ENCODE measurements at regions not wholly inside any gene's neighbourhood (a gene's known extent, or its start where the extent isn't known, plus 50 kb on each side); places are given as distances from the start of the nearest gene placed in this dataset.

- no peaks in the 10 kb centered on the region for H3K4me1 ChIP-seq (replicated peaks in 1 of 2; ENCODE audit: control insufficient read depth in 2 of 2, insufficient read depth in 2 of 2, low read length in 2 of 2)
- H3K4me2 ChIP-seq (ENCODE audit: insufficient read depth, low read length) = no peak overlapping the region
- TF ChIP-seq CTCF (IDR thresholded peaks at IDR 0.05 in 2 of 3, conservative IDR thresholded peaks at IDR 0.05 in 1 of 3; ENCODE audit: insufficient read depth in 2 of 3, low read depth in 1 of 3, low read length in 3 of 3) (peak in 2 of 3 experiments; percentile 10 to 23; a peak in 1 of 6 replicates), CAMTA2 (CRISPR knock-in tag; conservative IDR thresholded peaks at IDR 0.05) (no peak)
- no peak overlapping the region for H3K27ac ChIP-seq (ENCODE audit: extremely low read depth, low read depth, low read length)
- FAIRE-seq (no peak), ATAC-seq (peak; percentile 65; the same call in 2 of the 3 replicates), DNase-seq (ENCODE audit: extremely low read depth in 1 of 4, low spot score in 3 of 4) (peak in 1 of 4 experiments; percentile 4)
- BruUV-seq (replicated peaks) = no TSS peak
- intact Hi-C loops (cut with micrococcal nuclease) (no loop called here), in situ Hi-C loops (cut with MboI) (no loop called here)
- no peaks in the 10 kb centered on the region for H3K9me1 ChIP-seq (ENCODE audit: control insufficient read depth, insufficient read depth, low read length)
- no peaks in the 10 kb centered on the region for H3K9me3 ChIP-seq (replicated peaks; ENCODE audit: control insufficient read depth, insufficient read depth, low read depth, low read length)
- H3K36me3 ChIP-seq (ENCODE audit: control insufficient read depth, insufficient read depth, low read length) = no peaks in the 10 kb centered on the region
- ChIA-PET POLR2A (interaction anchor here (1.0 kb wide), 1 partner anchor 16 kb away, joined by 3 read pairs; no protein-coding TSS in a partner anchor), CTCF (ENCODE audit: low intra/inter-chr PET ratio) (no interaction called here)
- H4K20me1 ChIP-seq (replicated peaks; ENCODE audit: control insufficient read depth, insufficient read depth, low read length) = no peaks in the 10 kb centered on the region
- no peaks in the 10 kb centered on the region; a peak in 2 of 5 replicates for H3K27me3 ChIP-seq (ENCODE audit: control insufficient read depth in 2 of 2, insufficient read depth in 2 of 2, low read length in 2 of 2)
- no peak overlapping the region for H2AFZ ChIP-seq (ENCODE audit: low read depth, low read length)
- 0% methylated on average over 2 of the region's 2 CpGs for WGBS (ENCODE audit: insufficient coverage, low coverage, missing lambda C conversion rate)
- no peak overlapping the region for H3K4me3 ChIP-seq
- H3K9ac ChIP-seq (ENCODE audit: insufficient read depth in 1 of 2, low read depth in 2 of 2, low read length in 2 of 2) = no peak overlapping the region
- H3K79me2 ChIP-seq (ENCODE audit: control insufficient read depth, insufficient read depth, low read length) = no peaks in the 10 kb centered on the region
Observed at GRCh38 chr17:34474706-34475105, 104.7 kb upstream of the TMEM132E start.

GRCh38 chr17:34472363-34472762 lies 107.0 kb upstream of the TMEM132E start:
- BruUV-seq (replicated peaks) = no TSS peak
- POLR2A ChIA-PET = interaction anchor here (0.6 kb wide), 1 partner anchor 196 kb away, joined by 4 read pairs; no protein-coding TSS in a partner anchor
- H3K27ac ChIP-seq (ENCODE audit: extremely low read depth, low read depth, low read length) = no peak overlapping the region
- no peak for ATAC-seq
- H3K4me2 ChIP-seq (ENCODE audit: insufficient read depth, low read length) = no peak overlapping the region
- H4K20me1 ChIP-seq (replicated peaks; ENCODE audit: control insufficient read depth, insufficient read depth, low read length) = no peaks in the 10 kb centered on the region
- peaks cover 2 to 23% of the 10 kb centered on the region in 2 experiments; a peak in 2 of 5 replicates for H3K27me3 ChIP-seq (ENCODE audit: control insufficient read depth in 2 of 2, insufficient read depth in 2 of 2, low read length in 2 of 2)
- WGBS (ENCODE audit: insufficient coverage, low coverage, missing lambda C conversion rate) = 0% methylated on average over 1 of the region's 1 CpG
- TF ChIP-seq LEF1 (IDR thresholded peaks at IDR 0.05) (no peak), ZBTB8A (IDR thresholded peaks at IDR 0.05; ENCODE audit: partially characterized antibody) (no peak), TFE3 (CRISPR knock-in tag; IDR thresholded peaks at IDR 0.05) (peak; percentile 82)
- intact Hi-C loops (cut with micrococcal nuclease) = no loop called here
- CTCF ChIA-PET (ENCODE audit: low intra/inter-chr PET ratio) = no interaction called here
- DNase-seq (ENCODE audit: extremely low read depth in 1 of 4, low spot score in 3 of 4) = peak in 2 of 4 experiments; percentile 9
- FAIRE-seq = no peak
- H2AFZ ChIP-seq (ENCODE audit: low read depth, low read length) = no peak overlapping the region
- H3K79me2 ChIP-seq (ENCODE audit: control insufficient read depth, insufficient read depth, low read length) = no peaks in the 10 kb centered on the region
- no peaks in the 10 kb centered on the region for H3K36me3 ChIP-seq (ENCODE audit: control insufficient read depth, insufficient read depth, low read length)
- H3K4me3 ChIP-seq = no peak overlapping the region
- no peaks in the 10 kb centered on the region for H3K9me1 ChIP-seq (ENCODE audit: control insufficient read depth, insufficient read depth, low read length)
- no peak overlapping the region for H3K9ac ChIP-seq (ENCODE audit: insufficient read depth in 1 of 2, low read depth in 2 of 2, low read length in 2 of 2)
- in situ Hi-C loops (cut with MboI) = no loop called here
- H3K4me1 ChIP-seq (replicated peaks in 1 of 2; ENCODE audit: control insufficient read depth in 2 of 2, insufficient read depth in 2 of 2, low read length in 2 of 2) = no peaks in the 10 kb centered on the region
- no peaks in the 10 kb centered on the region for H3K9me3 ChIP-seq (replicated peaks; ENCODE audit: control insufficient read depth, insufficient read depth, low read depth, low read length)
